ENCODE measurements at regions not wholly inside any gene's neighbourhood (a gene's known extent, or its start where the extent isn't known, plus 50 kb on each side); places are given as distances from the start of the nearest gene placed in this dataset.
"Not testable (repeated sequence)": the region's sequence is repeated elsewhere in the genome, so short reads cannot be mapped to it uniquely, and the experiment has no call there.

DNA sequence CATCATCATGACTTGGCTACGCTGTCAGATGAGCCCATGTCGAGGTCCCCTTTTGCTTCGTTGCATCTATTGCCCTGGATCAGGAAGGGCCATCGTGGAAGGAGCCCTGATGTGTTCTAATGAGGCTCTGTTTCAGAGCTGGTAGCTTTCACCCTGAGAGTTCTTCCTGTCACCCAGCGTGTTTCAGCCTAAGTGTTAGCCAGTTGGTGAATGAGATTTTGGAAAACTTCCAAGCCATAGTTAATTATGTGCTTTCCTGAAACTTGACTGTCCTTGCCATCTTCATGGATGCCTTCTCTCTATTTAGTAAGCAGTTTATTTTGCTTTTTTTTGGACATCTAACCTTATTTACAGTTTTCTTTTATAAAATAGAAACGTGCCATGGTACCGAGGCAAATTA, 1695.4 kb upstream of the WWC1 start:
- in situ Hi-C loops (cut with MboI; ENCODE audit: low pct_unique_long_range_greater_than_20kb, low sequenced_read_pairs): no loop called here
- DNase-seq: no peak

- no peak for DNase-seq
- in situ Hi-C loops (cut with MboI; ENCODE audit: low pct_unique_long_range_greater_than_20kb, low sequenced_read_pairs): no loop called here
Measured at GRCh38 chr5:166602271-166602670, 1689.2 kb upstream of the WWC1 start.

DNA sequence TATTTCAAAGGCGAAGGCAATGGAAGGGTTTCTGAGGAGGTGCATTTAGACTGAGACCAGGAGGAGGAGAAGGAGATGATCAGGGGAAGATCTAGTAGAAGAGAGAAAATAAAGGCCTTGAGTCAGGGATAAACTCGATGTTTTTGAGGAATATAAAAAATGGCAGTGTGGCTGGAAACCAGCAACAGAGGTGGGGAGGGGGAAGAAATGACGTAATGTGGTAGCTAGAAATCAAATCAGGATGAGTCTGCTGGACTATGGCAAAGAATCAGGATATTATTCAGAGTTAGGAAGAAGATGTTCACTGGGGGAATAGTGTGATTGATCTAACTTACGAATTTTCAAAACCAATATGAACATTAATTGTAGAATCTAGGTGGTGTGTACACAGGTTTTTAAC, 1673.9 kb upstream of the WWC1 start:
- DNase-seq: no peak
- in situ Hi-C loops (cut with MboI; ENCODE audit: low pct_unique_long_range_greater_than_20kb, low sequenced_read_pairs): no loop called here

GRCh38 chr5:166618526-166618925, 1672.9 kb upstream of the WWC1 start:
- in situ Hi-C loops (cut with MboI; ENCODE audit: low pct_unique_long_range_greater_than_20kb, low sequenced_read_pairs): no loop called here

DNA sequence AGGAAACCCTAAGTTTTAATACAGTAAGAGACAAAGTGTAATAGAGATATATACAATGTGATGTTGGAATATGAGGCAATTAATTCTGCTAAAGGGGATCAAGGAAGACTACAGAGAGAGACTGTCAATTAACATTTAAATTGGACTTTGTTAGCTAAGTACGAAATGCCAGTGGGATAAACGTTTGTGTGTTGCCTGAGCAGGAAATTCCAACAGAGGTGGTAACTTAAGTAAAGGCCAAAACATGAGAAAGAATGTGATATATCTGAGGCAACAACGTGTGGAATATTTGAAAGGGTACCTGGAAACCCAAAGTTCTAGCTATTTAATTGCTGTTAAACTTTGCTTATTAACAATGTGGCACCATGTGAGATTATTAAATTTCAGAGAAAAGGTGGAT, 1666.9 kb upstream of the WWC1 start:
- no peak for DNase-seq
- in situ Hi-C loops (cut with MboI; ENCODE audit: low pct_unique_long_range_greater_than_20kb, low sequenced_read_pairs): no loop called here

More at GRCh38 chr5:166618526-166618925, 1672.9 kb upstream of the WWC1 start:
- no peak for DNase-seq

- in situ Hi-C loops (cut with MboI; ENCODE audit: low pct_unique_long_range_greater_than_20kb, low sequenced_read_pairs): no loop called here
- no peak for DNase-seq
Measured at GRCh38 chr5:166625210-166625865, 1666.1 kb upstream of the WWC1 start.

- DNase-seq: no peak
- in situ Hi-C loops (cut with MboI; ENCODE audit: low pct_unique_long_range_greater_than_20kb, low sequenced_read_pairs): no loop called here
Measured at GRCh38 chr5:166637295-166637694, 1654.2 kb upstream of the WWC1 start.

- DNase-seq: no peak
- in situ Hi-C loops (cut with MboI; ENCODE audit: low pct_unique_long_range_greater_than_20kb, low sequenced_read_pairs): no loop called here
Measured at GRCh38 chr5:166639151-166639550, 1652.3 kb upstream of the WWC1 start.

GRCh38 chr5:166640136-166640535, 1651.3 kb upstream of the WWC1 start:
- DNase-seq; in situ Hi-C loops (cut with MboI; ENCODE audit: low pct_unique_long_range_greater_than_20kb, low sequenced_read_pairs): not testable (repeated sequence)

- in situ Hi-C loops (cut with MboI; ENCODE audit: low pct_unique_long_range_greater_than_20kb, low sequenced_read_pairs): no loop called here
- DNase-seq: no peak
Measured at GRCh38 chr5:166648736-166649135, 1642.7 kb upstream of the WWC1 start.

DNA sequence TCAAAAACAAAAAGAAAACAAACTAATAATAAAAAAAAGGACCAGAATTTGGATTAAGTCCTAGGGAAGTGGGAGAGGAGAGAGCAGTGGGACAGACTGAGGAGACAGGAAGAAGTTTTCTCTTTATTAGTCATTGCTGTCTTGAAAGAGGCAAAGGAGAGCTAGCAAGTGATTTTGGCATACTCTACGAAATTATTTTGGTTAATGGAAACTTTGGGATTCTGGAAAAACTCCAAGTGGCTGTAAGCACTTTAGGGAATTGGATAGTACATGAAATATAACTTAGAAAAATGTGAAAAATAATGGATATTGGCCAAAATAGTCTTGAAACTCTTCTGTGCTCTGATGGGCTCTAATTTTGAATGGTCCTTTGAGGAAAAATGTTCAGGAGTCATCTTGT, 1641.8 kb upstream of the WWC1 start:
- in situ Hi-C loops (cut with MboI; ENCODE audit: low pct_unique_long_range_greater_than_20kb, low sequenced_read_pairs): no loop called here
- no peak for DNase-seq

DNA sequence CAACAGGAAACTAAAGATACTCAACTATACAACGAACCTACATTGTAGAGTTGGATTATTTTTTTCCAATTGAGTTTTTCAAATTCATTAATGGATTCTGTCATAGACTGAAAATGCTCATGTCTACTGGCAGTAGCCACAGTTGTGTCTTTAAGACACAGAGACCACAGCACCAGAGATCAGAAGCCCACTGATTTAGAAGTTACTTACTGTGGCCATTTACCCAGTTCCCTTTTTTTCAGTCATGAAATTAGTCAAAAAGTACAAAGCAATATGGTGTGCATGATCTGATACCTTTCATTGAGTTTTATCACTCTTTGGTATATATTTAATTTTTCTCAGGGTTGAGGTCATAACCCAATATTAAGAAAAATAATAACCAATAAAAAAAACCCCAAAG, 1640.2 kb upstream of the WWC1 start:
- no peak for DNase-seq
- in situ Hi-C loops (cut with MboI; ENCODE audit: low pct_unique_long_range_greater_than_20kb, low sequenced_read_pairs): no loop called here

- in situ Hi-C loops (cut with MboI; ENCODE audit: low pct_unique_long_range_greater_than_20kb, low sequenced_read_pairs): no loop called here
Measured at GRCh38 chr5:166671811-166672210, 1619.6 kb upstream of the WWC1 start.

DNA sequence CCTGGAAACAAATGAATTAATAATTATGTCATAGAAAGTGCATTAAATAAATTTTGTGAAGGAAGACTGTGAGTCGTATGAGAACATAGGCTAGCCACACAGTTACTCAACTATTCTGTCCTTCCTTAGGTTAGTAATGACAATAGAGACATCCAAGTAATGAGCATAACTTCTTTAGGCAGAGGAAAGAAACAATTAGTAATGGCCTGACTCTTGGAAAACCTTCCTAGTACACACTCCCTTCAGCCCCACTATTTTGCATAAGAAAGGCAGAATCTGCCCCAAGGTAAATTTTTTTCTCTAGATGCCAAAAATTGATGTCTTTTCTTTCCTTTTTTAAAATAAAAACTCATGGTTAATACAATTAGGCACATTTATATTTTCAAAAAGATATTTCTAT, 1619.0 kb upstream of the WWC1 start:
- no peak for DNase-seq
- in situ Hi-C loops (cut with MboI; ENCODE audit: low pct_unique_long_range_greater_than_20kb, low sequenced_read_pairs): no loop called here

More at GRCh38 chr5:166671811-166672210, 1619.6 kb upstream of the WWC1 start:
- DNase-seq: no peak

DNA sequence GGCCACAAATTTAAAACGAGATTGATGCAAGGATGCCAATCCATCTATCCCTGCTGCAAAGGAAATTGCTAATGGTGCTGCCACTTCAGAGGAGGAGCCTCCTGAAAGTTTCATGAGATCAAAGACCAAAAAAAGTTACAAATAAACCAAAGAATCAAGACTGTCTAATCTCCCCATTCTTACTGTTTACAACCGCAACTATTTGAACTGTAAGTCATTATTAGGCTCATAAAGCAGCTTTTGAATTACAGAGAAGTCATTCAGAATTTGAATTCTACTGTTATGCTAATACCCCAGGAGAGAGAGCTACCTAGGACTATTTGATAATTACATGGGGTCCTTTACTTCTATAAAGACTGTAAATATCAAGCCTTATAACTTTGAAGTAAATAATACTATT, 1613.6 kb upstream of the WWC1 start:
- DNase-seq: no peak
- in situ Hi-C loops (cut with MboI; ENCODE audit: low pct_unique_long_range_greater_than_20kb, low sequenced_read_pairs): no loop called here

DNA sequence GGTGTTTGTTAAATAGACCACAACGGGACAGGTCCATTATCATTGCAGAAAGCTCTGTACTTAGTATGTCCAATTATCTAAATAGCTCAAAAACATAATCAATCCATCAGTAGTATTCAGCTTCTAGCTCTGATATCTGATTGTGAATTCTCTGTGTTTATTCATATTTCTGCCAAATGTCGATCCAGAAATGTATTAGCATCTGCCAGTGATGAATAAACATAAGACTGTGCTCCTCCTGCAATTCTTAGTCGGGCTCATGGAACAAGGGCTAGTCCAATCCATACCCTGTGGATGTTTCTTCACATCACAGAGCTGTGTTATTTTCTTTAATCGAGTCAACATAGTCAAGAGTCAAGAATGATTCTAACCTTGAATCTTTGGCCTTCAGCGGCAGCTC, 1612.1 kb upstream of the WWC1 start:
- in situ Hi-C loops (cut with MboI; ENCODE audit: low pct_unique_long_range_greater_than_20kb, low sequenced_read_pairs): no loop called here
- no peak for DNase-seq

DNA sequence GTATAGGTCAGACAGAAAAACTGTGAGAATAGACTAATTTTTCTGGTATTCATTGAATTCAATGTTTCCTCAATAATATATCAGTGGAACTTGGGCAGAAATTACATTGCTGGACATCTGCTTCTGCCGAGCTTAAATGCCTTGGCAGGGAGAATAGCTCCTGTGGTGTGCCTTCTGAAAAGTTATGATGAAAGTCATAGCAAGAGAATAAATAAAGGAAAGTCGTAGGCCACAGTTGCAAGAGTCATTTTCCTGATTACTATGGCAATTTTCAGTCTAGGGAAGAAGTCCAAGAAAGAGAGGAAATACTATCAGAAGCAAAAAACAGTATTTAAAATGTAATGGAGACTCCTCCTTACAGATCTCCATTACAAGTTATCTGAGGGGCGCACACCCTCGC, 1596.1 kb upstream of the WWC1 start:
- in situ Hi-C loops (cut with MboI; ENCODE audit: low pct_unique_long_range_greater_than_20kb, low sequenced_read_pairs): no loop called here
- DNase-seq: no peak

DNA sequence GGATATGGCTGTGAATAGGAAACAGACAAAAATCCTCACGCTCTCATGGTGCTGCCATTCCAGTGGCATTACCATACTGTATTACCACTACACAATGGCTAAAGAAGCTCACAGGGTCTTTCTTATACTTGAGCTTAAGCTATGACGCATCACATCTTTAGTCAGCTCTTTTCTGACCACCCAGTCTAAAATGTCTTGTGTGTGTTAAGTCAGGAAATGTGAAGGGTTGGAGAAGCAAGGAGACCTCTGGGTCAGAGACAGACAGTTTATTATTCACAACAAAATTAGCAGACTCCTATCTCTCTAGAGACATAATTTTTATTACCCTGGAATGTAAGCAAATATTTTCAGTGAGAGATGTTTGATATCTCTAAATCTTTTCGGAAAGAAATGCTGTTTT, 1583.2 kb upstream of the WWC1 start:
- no peak for DNase-seq
- in situ Hi-C loops (cut with MboI; ENCODE audit: low pct_unique_long_range_greater_than_20kb, low sequenced_read_pairs): no loop called here

- in situ Hi-C loops (cut with MboI; ENCODE audit: low pct_unique_long_range_greater_than_20kb, low sequenced_read_pairs): no loop called here
- no peak for DNase-seq
Measured at GRCh38 chr5:166709691-166710090, 1581.8 kb upstream of the WWC1 start.

GRCh38 chr5:166710271-166710670, 1581.2 kb upstream of the WWC1 start:
- no peak for DNase-seq
- in situ Hi-C loops (cut with MboI; ENCODE audit: low pct_unique_long_range_greater_than_20kb, low sequenced_read_pairs): no loop called here

- DNase-seq: no peak
- in situ Hi-C loops (cut with MboI; ENCODE audit: low pct_unique_long_range_greater_than_20kb, low sequenced_read_pairs): no loop called here
Measured at GRCh38 chr5:166712447-166713185, 1578.8 kb upstream of the WWC1 start.

Data from KBM-7 (cell line).